IPS-20b (cell line): ENCODE measurements at regions not wholly inside any gene's neighbourhood (a gene's known extent, or its start where the extent isn't known, plus 50 kb on each side); places are given as distances from the start of the nearest gene placed in this dataset.
"Not testable (repeated sequence)": the region's sequence is repeated elsewhere in the genome, so short reads cannot be mapped to it uniquely, and the experiment has no call there.

Experiments
- H3K27ac ChIP-seq: one replicate; pipeline ENCODE4 v1.5.1; 2013; ENCODE audit warnings: low read length
- H3K27me3 ChIP-seq: 2 replicates; pipeline ENCODE4 v1.6.1; 2013; ENCODE audit warnings: mild to moderate bottlenecking, low read length, inconsistent platforms; ENCODE audit not compliant: insufficient read depth
- H3K36me3 ChIP-seq: 2 replicates; pipeline ENCODE4 v1.6.1; 2013; ENCODE audit warnings: low read depth, mild to moderate bottlenecking, inconsistent platforms, low read length, moderate library complexity; ENCODE audit not compliant: insufficient read depth
- H3K4me1 ChIP-seq: 2 replicates; pipeline ENCODE4 v1.6.1; 2013; ENCODE audit warnings: mild to moderate bottlenecking, control low read depth, inconsistent platforms, low read length, moderate library complexity; ENCODE audit not compliant: insufficient read depth
- H3K4me3 ChIP-seq: 2 replicates; pipeline ENCODE4 v1.5.1; 2013; ENCODE audit warnings: mild to moderate bottlenecking, low read length, inconsistent platforms
- H3K9ac ChIP-seq: 2 replicates; pipeline ENCODE4 v1.6.1; 2013; ENCODE audit warnings: low read depth, mild to moderate bottlenecking, inconsistent platforms, low read length, moderate library complexity
- H3K9me3 ChIP-seq: 2 replicates; pipeline ENCODE4 v1.6.1; 2013; ENCODE audit warnings: mild to moderate bottlenecking, low read depth, low read length, inconsistent platforms; ENCODE audit not compliant: insufficient read depth

- H3K4me3 ChIP-seq = no peak overlapping the region
- H3K9ac ChIP-seq = no peak overlapping the region
- no peaks in the 10 kb centered on the region for H3K27me3 ChIP-seq
- no peaks in the 10 kb centered on the region; the same call in 1 of the 2 replicates for H3K4me1 ChIP-seq
- H3K36me3 ChIP-seq = no peaks in the 10 kb centered on the region
- no peak overlapping the region for H3K27ac ChIP-seq
- no peaks in the 10 kb centered on the region for H3K9me3 ChIP-seq
Observed at GRCh38 chr1:189216886-189217285, 1260.8 kb downstream of the BRINP3 start.

DNA sequence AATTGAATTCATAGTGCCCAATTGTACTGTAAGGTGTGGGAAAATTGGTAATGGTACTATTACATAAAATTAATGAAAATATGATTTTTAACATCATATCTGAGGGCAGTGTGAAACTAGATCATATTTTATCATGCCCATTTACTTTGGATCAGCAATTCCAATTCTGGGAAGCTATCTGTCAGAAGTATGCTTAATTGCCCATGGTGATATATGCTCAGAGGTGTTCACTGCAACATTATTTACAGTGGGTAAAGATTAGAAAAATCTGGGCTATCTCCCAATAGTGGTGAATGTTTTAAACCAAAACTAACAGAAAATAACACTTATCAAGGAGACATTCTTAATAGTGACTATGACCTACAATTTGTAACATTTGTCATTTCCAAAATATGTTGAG, 1260.0 kb downstream of the BRINP3 start:
- no peak overlapping the region for H3K9ac ChIP-seq
- H3K4me3 ChIP-seq = no peak overlapping the region
- H3K27me3 ChIP-seq = no peaks in the 10 kb centered on the region
- H3K9me3 ChIP-seq = no peaks in the 10 kb centered on the region
- H3K4me1 ChIP-seq = no peaks in the 10 kb centered on the region
- H3K36me3 ChIP-seq = no peaks in the 10 kb centered on the region
- no peak overlapping the region for H3K27ac ChIP-seq

- Histone ChIP-seq H3K4me1 (no peaks in the 10 kb centered on the region), H3K27ac (no peak overlapping the region), H3K9ac (no peak overlapping the region), H3K9me3 (no peaks in the 10 kb centered on the region), H3K4me3 (no peak overlapping the region), H3K36me3 (no peaks in the 10 kb centered on the region), H3K27me3 (no peaks in the 10 kb centered on the region)
Observed at GRCh38 chr1:189220750-189221149, 1256.9 kb downstream of the BRINP3 start.

- H3K9ac ChIP-seq, H3K36me3 ChIP-seq, H3K27me3 ChIP-seq, H3K4me1 ChIP-seq, H3K9me3 ChIP-seq, H3K27ac ChIP-seq, H3K4me3 ChIP-seq: not testable (repeated sequence)
Observed at GRCh38 chr1:189225794-189226145, 1251.9 kb downstream of the BRINP3 start.

GRCh38 chr1:189226779-189227178, 1250.9 kb downstream of the BRINP3 start:
- H3K9me3 ChIP-seq = no peaks in the 10 kb centered on the region
- no peak overlapping the region for H3K9ac ChIP-seq
- no peaks in the 10 kb centered on the region for H3K27me3 ChIP-seq

GRCh38 chr1:189237008-189237407, 1240.7 kb downstream of the BRINP3 start:
- Histone ChIP-seq H3K9ac (no peak overlapping the region), H3K9me3 (no peaks in the 10 kb centered on the region), H3K4me3 (no peak overlapping the region)

More at GRCh38 chr1:189226779-189227178, 1250.9 kb downstream of the BRINP3 start:
- H3K36me3 ChIP-seq = no peaks in the 10 kb centered on the region
- H3K27ac ChIP-seq = no peak overlapping the region
- no peaks in the 10 kb centered on the region for H3K4me1 ChIP-seq
- H3K4me3 ChIP-seq = no peak overlapping the region

DNA sequence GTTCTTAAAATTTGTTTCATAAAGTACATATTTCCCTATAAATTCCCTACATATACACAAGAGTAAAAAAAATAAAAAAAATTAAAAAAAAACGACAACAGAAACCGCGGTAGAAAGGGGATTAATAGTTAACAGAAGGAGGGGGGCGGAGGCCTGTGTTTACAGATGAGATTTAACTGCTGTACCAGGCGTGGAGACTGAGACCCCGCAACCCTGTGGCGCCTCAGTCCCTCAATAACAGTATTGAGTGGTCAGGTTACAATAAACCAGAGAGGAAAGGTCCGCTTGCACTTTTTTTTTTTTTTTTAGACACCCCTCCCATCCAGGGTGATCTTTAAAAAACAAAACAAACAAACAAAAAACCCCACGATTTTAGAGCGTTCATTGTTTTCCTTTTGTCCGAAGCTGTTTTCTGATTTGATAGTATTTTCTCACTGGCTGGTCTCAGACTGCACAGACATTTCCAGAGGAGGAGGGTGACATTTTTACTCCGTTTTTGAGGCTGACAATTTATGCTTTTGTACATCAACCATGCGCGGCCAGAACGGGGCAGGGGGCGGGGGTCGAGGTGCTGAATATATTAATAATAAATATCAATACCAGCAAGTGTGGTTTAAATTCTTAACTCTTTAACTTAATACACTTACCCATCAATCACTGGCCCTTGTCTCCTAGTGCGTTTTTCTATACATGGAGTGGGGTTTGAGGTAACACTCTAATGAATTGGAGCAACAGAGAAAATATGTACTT, 1223.9 kb downstream of the BRINP3 start:
- Histone ChIP-seq H3K9me3 (no peaks in the 10 kb centered on the region), H3K36me3 (no peaks in the 10 kb centered on the region), H3K4me3 (no peak overlapping the region), H3K9ac (no peak overlapping the region), H3K27ac (no peak overlapping the region), H3K27me3 (no peaks in the 10 kb centered on the region), H3K4me1 (no peaks in the 10 kb centered on the region)

More at GRCh38 chr1:189237008-189237407, 1240.7 kb downstream of the BRINP3 start:
- H3K27ac ChIP-seq = no peak overlapping the region
- H3K27me3 ChIP-seq = no peaks in the 10 kb centered on the region
- H3K36me3 ChIP-seq = no peaks in the 10 kb centered on the region
- no peaks in the 10 kb centered on the region for H3K4me1 ChIP-seq

- peaks cover 11% of the 10 kb centered on the region; the same call in 1 of the 2 replicates for H3K9me3 ChIP-seq
- H3K9ac ChIP-seq, H3K4me3 ChIP-seq, H3K4me1 ChIP-seq, H3K27ac ChIP-seq, H3K36me3 ChIP-seq, H3K27me3 ChIP-seq: not testable (repeated sequence)
Observed at GRCh38 chr1:189261128-189261527, 1216.5 kb downstream of the BRINP3 start.

DNA sequence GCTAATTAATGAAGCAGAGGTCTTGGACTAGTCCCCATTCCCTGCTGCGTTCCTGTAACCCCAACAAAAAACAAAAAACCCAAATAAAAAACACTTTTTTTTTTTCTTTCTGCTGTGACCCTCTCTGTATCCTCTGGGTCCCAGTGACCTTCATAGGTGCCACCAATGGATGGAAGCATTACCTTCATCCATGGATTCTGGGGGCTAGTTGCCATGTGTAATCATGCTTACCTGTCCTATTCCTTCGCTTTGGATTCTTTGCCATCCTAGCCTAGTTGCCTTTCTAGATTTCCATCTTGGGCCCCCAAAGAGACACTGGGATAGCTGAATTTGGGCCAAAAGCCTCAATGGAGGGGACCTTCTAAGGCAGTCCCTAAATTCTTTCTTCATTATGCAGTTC, 1208.7 kb downstream of the BRINP3 start:
- Histone ChIP-seq H3K36me3 (no peaks in the 10 kb centered on the region), H3K4me1 (no peaks in the 10 kb centered on the region), H3K27me3 (no peaks in the 10 kb centered on the region), H3K9me3 (peaks cover 62% of the 10 kb centered on the region), H3K27ac (no peak overlapping the region), H3K4me3 (no peak overlapping the region), H3K9ac (no peak overlapping the region)

GRCh38 chr1:189274267-189274666, 1203.4 kb downstream of the BRINP3 start:
- Histone ChIP-seq H3K4me3 (no peak overlapping the region), H3K27me3 (no peaks in the 10 kb centered on the region), H3K36me3 (no peaks in the 10 kb centered on the region), H3K9me3 (peaks cover 24% of the 10 kb centered on the region), H3K27ac (no peak overlapping the region), H3K4me1 (no peaks in the 10 kb centered on the region), H3K9ac (no peak overlapping the region)

DNA sequence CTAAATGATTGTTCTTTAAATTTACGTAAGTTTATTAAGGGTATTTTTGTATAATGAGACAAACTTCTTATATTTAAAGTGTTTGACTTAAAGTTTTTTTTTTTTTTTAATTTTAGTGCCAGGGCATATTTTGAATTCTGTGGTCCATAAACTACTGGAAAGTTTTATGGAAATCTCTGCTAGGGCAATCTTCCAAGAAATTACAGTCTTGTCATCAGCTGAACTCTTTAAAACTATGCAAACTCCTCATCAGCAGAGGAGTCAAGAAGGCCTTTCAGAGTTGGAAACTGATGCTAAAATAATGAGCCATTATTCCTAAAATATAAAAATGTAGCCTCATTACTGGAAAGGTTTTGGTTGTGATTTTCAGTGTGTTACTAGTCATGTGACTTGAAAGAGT, 1201.9 kb downstream of the BRINP3 start:
- H3K9ac ChIP-seq = no peak overlapping the region
- no peak overlapping the region for H3K4me3 ChIP-seq
- no peaks in the 10 kb centered on the region for H3K27me3 ChIP-seq
- H3K4me1 ChIP-seq = no peaks in the 10 kb centered on the region
- H3K27ac ChIP-seq = no peak overlapping the region
- peaks cover 12% of the 10 kb centered on the region; the same call in 1 of the 2 replicates for H3K9me3 ChIP-seq
- H3K36me3 ChIP-seq = no peaks in the 10 kb centered on the region

GRCh38 chr1:189289346-189289745, 1188.3 kb downstream of the BRINP3 start:
- no peak overlapping the region for H3K9ac ChIP-seq
- H3K4me1 ChIP-seq = no peaks in the 10 kb centered on the region
- H3K27me3 ChIP-seq = no peaks in the 10 kb centered on the region
- H3K36me3 ChIP-seq = no peaks in the 10 kb centered on the region
- no peak overlapping the region for H3K27ac ChIP-seq
- no peaks in the 10 kb centered on the region for H3K9me3 ChIP-seq
- H3K4me3 ChIP-seq = no peak overlapping the region
